ENCODE measurements at regions not wholly inside any gene's neighbourhood (a gene's known extent, or its start where the extent isn't known, plus 50 kb on each side); places are given as distances from the start of the nearest gene placed in this dataset.
"Not testable (repeated sequence)": the region's sequence is repeated elsewhere in the genome, so short reads cannot be mapped to it uniquely, and the experiment has no call there.

DNA sequence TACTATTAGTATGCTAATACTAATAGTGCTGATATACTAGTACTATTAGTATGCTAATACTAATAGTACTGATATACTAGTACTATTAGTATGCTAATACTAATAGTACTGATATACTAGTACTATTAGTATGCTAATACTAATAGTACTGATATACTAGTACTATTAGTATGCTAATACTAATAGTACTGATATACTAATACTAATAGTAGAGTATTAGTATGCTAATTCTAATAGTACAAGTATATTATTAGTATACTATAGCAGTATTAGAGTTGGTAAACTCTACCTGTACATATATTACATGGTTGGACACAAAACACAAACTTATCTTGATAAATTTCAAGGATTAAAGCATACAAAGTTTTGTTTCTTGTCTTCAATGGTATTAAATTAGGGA is 722.9 kb downstream of the TRHDE start:
- H3K4me3 ChIP-seq (ENCODE audit: low read length in 3 of 3); H3K9me3 ChIP-seq (ENCODE audit: control insufficient read depth in 3 of 3, low read length in 3 of 3); H3K4me1 ChIP-seq (ENCODE audit: control insufficient read depth in 3 of 3, insufficient read depth in 3 of 3, low read length in 3 of 3); H3K9ac ChIP-seq (ENCODE audit: low read depth in 1 of 3, low read length in 3 of 3); H3K27ac ChIP-seq (ENCODE audit: low read depth, low read length); H3K27me3 ChIP-seq (ENCODE audit: control insufficient read depth in 3 of 3, insufficient read depth in 3 of 3, low read length in 3 of 3); H3K36me3 ChIP-seq (ENCODE audit: control insufficient read depth in 3 of 3, insufficient read depth in 3 of 3, low read length in 3 of 3): not testable (repeated sequence)

GRCh38 chr12:72995616-72996015 is 723.4 kb downstream of the TRHDE start:
- H3K27me3 ChIP-seq (ENCODE audit: control insufficient read depth in 3 of 3, insufficient read depth in 3 of 3, low read length in 3 of 3): no peaks in the 10 kb centered on the region
- no peak overlapping the region for H3K4me3 ChIP-seq (ENCODE audit: low read length in 3 of 3)
- H3K27ac ChIP-seq (ENCODE audit: low read depth, low read length): no peak overlapping the region
- H3K9me3 ChIP-seq (ENCODE audit: control insufficient read depth in 3 of 3, low read length in 3 of 3): no peaks in the 10 kb centered on the region
- H3K36me3 ChIP-seq (ENCODE audit: control insufficient read depth in 3 of 3, insufficient read depth in 3 of 3, low read length in 3 of 3): no peaks in the 10 kb centered on the region
- no peaks in the 10 kb centered on the region for H3K4me1 ChIP-seq (ENCODE audit: control insufficient read depth in 3 of 3, insufficient read depth in 3 of 3, low read length in 3 of 3)
- H3K9ac ChIP-seq (ENCODE audit: low read depth in 1 of 3, low read length in 3 of 3): no peak overlapping the region

DNA sequence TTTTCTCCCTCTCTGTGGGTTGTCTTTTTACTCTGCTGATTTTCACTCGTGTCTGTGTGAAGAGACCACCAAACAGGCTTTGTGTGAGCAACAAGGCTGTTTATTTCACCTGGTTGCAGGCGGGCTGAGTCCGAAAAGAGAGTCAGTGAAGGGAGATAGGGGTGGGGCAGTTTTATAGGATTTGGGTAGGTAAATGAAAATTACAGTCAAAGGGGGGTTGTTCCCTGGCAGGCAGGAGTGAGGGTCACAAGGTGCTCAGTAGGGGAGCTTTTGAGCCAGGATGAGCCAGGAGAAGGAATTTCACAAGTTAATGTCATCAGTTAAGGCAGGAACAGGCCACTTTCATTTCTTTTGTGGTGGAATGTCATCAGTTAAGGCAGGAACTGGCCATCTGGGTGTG is 729.6 kb downstream of the TRHDE start:
- H3K9me3 ChIP-seq (ENCODE audit: control insufficient read depth in 3 of 3, low read length in 3 of 3); H3K9ac ChIP-seq (ENCODE audit: low read depth in 1 of 3, low read length in 3 of 3); H3K4me1 ChIP-seq (ENCODE audit: control insufficient read depth in 3 of 3, insufficient read depth in 3 of 3, low read length in 3 of 3); H3K4me3 ChIP-seq (ENCODE audit: low read length in 3 of 3); H3K27ac ChIP-seq (ENCODE audit: low read depth, low read length); H3K27me3 ChIP-seq (ENCODE audit: control insufficient read depth in 3 of 3, insufficient read depth in 3 of 3, low read length in 3 of 3); H3K36me3 ChIP-seq (ENCODE audit: control insufficient read depth in 3 of 3, insufficient read depth in 3 of 3, low read length in 3 of 3): not testable (repeated sequence)

DNA sequence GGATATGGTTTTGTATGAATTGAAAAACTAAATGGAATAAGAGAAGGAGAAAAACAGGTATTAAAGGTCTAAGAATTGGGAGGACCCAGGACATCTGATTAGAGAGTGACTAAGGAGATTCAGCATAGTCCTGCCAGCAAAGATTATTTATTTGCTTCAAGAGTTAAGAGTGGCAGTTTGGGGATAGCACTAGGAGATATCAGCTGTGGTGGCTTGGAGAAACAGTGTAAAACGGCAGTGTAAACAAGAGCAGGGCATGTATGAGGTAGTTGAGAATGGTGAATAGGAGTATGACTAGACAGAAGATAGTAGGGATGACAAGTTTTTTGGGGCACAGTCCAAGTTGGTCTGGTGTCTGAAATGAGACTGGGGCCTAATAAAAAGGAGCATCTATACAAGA is 730.3 kb downstream of the TRHDE start:
- H3K27ac ChIP-seq (ENCODE audit: low read depth, low read length); H3K4me3 ChIP-seq (ENCODE audit: low read length in 3 of 3); H3K9me3 ChIP-seq (ENCODE audit: control insufficient read depth in 3 of 3, low read length in 3 of 3); H3K9ac ChIP-seq (ENCODE audit: low read depth in 1 of 3, low read length in 3 of 3); H3K36me3 ChIP-seq (ENCODE audit: control insufficient read depth in 3 of 3, insufficient read depth in 3 of 3, low read length in 3 of 3); H3K4me1 ChIP-seq (ENCODE audit: control insufficient read depth in 3 of 3, insufficient read depth in 3 of 3, low read length in 3 of 3); H3K27me3 ChIP-seq (ENCODE audit: control insufficient read depth in 3 of 3, insufficient read depth in 3 of 3, low read length in 3 of 3): not testable (repeated sequence)

- not testable (repeated sequence) for H3K9ac ChIP-seq (ENCODE audit: low read depth in 1 of 3, low read length in 3 of 3); H3K4me3 ChIP-seq (ENCODE audit: low read length in 3 of 3); H3K4me1 ChIP-seq (ENCODE audit: control insufficient read depth in 3 of 3, insufficient read depth in 3 of 3, low read length in 3 of 3); H3K36me3 ChIP-seq (ENCODE audit: control insufficient read depth in 3 of 3, insufficient read depth in 3 of 3, low read length in 3 of 3); H3K27me3 ChIP-seq (ENCODE audit: control insufficient read depth in 3 of 3, insufficient read depth in 3 of 3, low read length in 3 of 3); H3K27ac ChIP-seq (ENCODE audit: low read depth, low read length); H3K9me3 ChIP-seq (ENCODE audit: control insufficient read depth in 3 of 3, low read length in 3 of 3)
These were observed 737.1 kb downstream of the TRHDE start for GRCh38 chr12:73009138-73009834.

DNA sequence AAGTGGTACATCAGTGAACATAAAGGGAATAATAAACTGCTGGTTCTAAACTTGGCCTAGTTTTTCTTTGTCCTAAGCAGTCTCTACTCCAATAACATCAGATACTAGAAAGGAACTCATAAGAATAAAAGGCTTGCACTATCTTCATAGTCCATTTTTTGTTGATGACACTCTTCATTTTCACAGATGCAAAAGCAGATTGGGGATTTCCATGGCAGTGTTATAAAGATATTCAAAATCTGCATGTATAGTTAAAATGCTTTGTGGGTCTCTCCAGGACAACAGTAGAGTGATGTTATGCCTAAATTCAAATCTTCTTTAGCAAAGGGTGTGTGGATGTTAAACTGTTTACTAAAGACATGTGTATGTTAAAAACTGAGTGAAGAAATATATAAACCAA is 745.8 kb downstream of the TRHDE start:
- no peaks in the 10 kb centered on the region for H3K36me3 ChIP-seq (ENCODE audit: control insufficient read depth in 3 of 3, insufficient read depth in 3 of 3, low read length in 3 of 3)
- H3K27ac ChIP-seq (ENCODE audit: low read depth, low read length): no peak overlapping the region
- H3K9ac ChIP-seq (ENCODE audit: low read depth in 1 of 3, low read length in 3 of 3): no peak overlapping the region
- H3K4me3 ChIP-seq (ENCODE audit: low read length in 3 of 3): no peak overlapping the region
- H3K4me1 ChIP-seq (ENCODE audit: control insufficient read depth in 3 of 3, insufficient read depth in 3 of 3, low read length in 3 of 3): no peaks in the 10 kb centered on the region
- H3K27me3 ChIP-seq (ENCODE audit: control insufficient read depth in 3 of 3, insufficient read depth in 3 of 3, low read length in 3 of 3): no peaks in the 10 kb centered on the region
- H3K9me3 ChIP-seq (ENCODE audit: control insufficient read depth in 3 of 3, low read length in 3 of 3): peaks cover 0 to 3% (median 0%) of the 10 kb centered on the region in 3 donors

DNA sequence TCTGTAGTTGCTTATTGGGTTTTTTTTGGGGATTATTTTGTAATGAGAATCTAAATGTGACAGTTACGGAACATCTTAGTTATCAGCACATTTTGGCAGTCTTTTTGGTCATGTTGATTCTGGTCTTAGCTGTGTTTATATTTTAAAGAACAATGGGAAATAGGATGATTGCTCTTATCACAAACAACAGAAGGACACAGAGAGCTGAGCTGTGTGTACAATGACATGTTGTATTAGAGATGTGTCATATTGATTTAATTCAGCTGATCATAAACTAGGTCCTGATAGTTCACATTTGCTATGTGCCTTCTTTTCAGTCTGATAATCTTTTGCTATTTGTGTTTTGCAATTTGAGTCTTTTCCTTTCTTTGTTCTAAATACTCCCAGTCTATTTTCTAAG is 781.7 kb downstream of the TRHDE start:
- no peak overlapping the region for H3K9ac ChIP-seq (ENCODE audit: low read depth in 1 of 3, low read length in 3 of 3)
- H3K27me3 ChIP-seq (ENCODE audit: control insufficient read depth in 3 of 3, insufficient read depth in 3 of 3, low read length in 3 of 3): no peaks in the 10 kb centered on the region
- no peaks in the 10 kb centered on the region for H3K4me1 ChIP-seq (ENCODE audit: control insufficient read depth in 3 of 3, insufficient read depth in 3 of 3, low read length in 3 of 3)
- H3K27ac ChIP-seq (ENCODE audit: low read depth, low read length): no peak overlapping the region
- no peaks in the 10 kb centered on the region for H3K36me3 ChIP-seq (ENCODE audit: control insufficient read depth in 3 of 3, insufficient read depth in 3 of 3, low read length in 3 of 3)
- no peaks in the 10 kb centered on the region for H3K9me3 ChIP-seq (ENCODE audit: control insufficient read depth in 3 of 3, low read length in 3 of 3)
- no peak overlapping the region for H3K4me3 ChIP-seq (ENCODE audit: low read length in 3 of 3)

- H3K9ac ChIP-seq (ENCODE audit: low read depth in 1 of 3, low read length in 3 of 3): no peak overlapping the region
- H3K36me3 ChIP-seq (ENCODE audit: control insufficient read depth in 3 of 3, insufficient read depth in 3 of 3, low read length in 3 of 3): no peaks in the 10 kb centered on the region
- H3K27ac ChIP-seq (ENCODE audit: low read depth, low read length): no peak overlapping the region
- no peak overlapping the region for H3K4me3 ChIP-seq (ENCODE audit: low read length in 3 of 3)
- no peaks in the 10 kb centered on the region for H3K27me3 ChIP-seq (ENCODE audit: control insufficient read depth in 3 of 3, insufficient read depth in 3 of 3, low read length in 3 of 3)
- H3K4me1 ChIP-seq (ENCODE audit: control insufficient read depth in 3 of 3, insufficient read depth in 3 of 3, low read length in 3 of 3): no peaks in the 10 kb centered on the region
- H3K9me3 ChIP-seq (ENCODE audit: control insufficient read depth in 3 of 3, low read length in 3 of 3): no peaks in the 10 kb centered on the region
These were observed 785.3 kb downstream of the TRHDE start for GRCh38 chr12:73057428-73057827.

- Histone ChIP-seq H3K27ac (ENCODE audit: low read depth, low read length) (no peak overlapping the region), H3K27me3 (ENCODE audit: control insufficient read depth in 3 of 3, insufficient read depth in 3 of 3, low read length in 3 of 3) (no peaks in the 10 kb centered on the region), H3K9me3 (ENCODE audit: control insufficient read depth in 3 of 3, low read length in 3 of 3) (no peaks in the 10 kb centered on the region), H3K36me3 (ENCODE audit: control insufficient read depth in 3 of 3, insufficient read depth in 3 of 3, low read length in 3 of 3) (no peaks in the 10 kb centered on the region), H3K4me1 (ENCODE audit: control insufficient read depth in 3 of 3, insufficient read depth in 3 of 3, low read length in 3 of 3) (no peaks in the 10 kb centered on the region), H3K4me3 (ENCODE audit: low read length in 3 of 3) (no peak overlapping the region), H3K9ac (ENCODE audit: low read depth in 1 of 3, low read length in 3 of 3) (no peak overlapping the region)
These were observed 793.7 kb downstream of the TRHDE start for GRCh38 chr12:73065913-73066312.

DNA sequence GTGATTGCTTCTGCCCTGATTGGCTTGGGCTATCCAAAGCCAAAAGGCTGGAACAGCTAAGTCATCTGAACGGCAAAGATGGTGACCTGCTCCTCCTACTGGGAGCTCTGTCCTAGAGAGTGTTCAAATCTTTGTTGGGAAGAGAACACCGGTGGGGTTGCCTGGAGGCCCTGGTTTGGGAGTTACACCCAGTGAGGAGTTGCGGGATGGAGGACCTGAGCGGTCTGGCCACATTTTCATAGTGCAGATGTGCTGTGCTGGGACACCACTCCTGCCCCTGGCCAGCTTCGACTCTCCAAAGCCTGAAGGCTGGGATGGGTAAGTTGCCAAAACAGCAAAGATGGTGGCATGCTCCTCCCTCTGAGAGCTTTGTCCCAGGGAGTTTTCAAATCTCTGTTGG is 795.4 kb downstream of the TRHDE start:
- Histone ChIP-seq H3K27me3 (ENCODE audit: control insufficient read depth in 3 of 3, insufficient read depth in 3 of 3, low read length in 3 of 3) (no peaks in the 10 kb centered on the region), H3K9me3 (ENCODE audit: control insufficient read depth in 3 of 3, low read length in 3 of 3) (no peaks in the 10 kb centered on the region), H3K9ac (ENCODE audit: low read depth in 1 of 3, low read length in 3 of 3) (no peak overlapping the region), H3K27ac (ENCODE audit: low read depth, low read length) (no peak overlapping the region), H3K36me3 (ENCODE audit: control insufficient read depth in 3 of 3, insufficient read depth in 3 of 3, low read length in 3 of 3) (no peaks in the 10 kb centered on the region), H3K4me3 (ENCODE audit: low read length in 3 of 3) (no peak overlapping the region), H3K4me1 (ENCODE audit: control insufficient read depth in 3 of 3, insufficient read depth in 3 of 3, low read length in 3 of 3) (no peaks in the 10 kb centered on the region)

GRCh38 chr12:73072214-73072613 is 800.0 kb downstream of the TRHDE start:
- Histone ChIP-seq H3K4me3 (ENCODE audit: low read length in 3 of 3) (no peak overlapping the region), H3K27me3 (ENCODE audit: control insufficient read depth in 3 of 3, insufficient read depth in 3 of 3, low read length in 3 of 3) (no peaks in the 10 kb centered on the region), H3K27ac (ENCODE audit: low read depth, low read length) (no peak overlapping the region), H3K9me3 (ENCODE audit: control insufficient read depth in 3 of 3, low read length in 3 of 3) (peaks cover 0 to 4% (median 0%) of the 10 kb centered on the region in 3 donors), H3K9ac (ENCODE audit: low read depth in 1 of 3, low read length in 3 of 3) (no peak overlapping the region), H3K4me1 (ENCODE audit: control insufficient read depth in 3 of 3, insufficient read depth in 3 of 3, low read length in 3 of 3) (no peaks in the 10 kb centered on the region), H3K36me3 (ENCODE audit: control insufficient read depth in 3 of 3, insufficient read depth in 3 of 3, low read length in 3 of 3) (no peaks in the 10 kb centered on the region)

Data from skeletal muscle tissue (tissue), 3 donors.